OCI-LY1 (cell line): ENCODE measurements at regions not wholly inside any gene's neighbourhood (a gene's known extent, or its start where the extent isn't known, plus 50 kb on each side); places are given as distances from the start of the nearest gene placed in this dataset.

ENCODE experiments used
- EZH2 ChIP-seq: fragments of 200-600 bp; sonication (generic), shearing (Covaris generic); IDR thresholded peaks from 2 replicates; pipeline ENCODE4 v1.8.0; 2017; ENCODE audit warnings: borderline replicate concordance, mixed run types, mild to moderate bottlenecking, antibody characterized with exemption, low read length, moderate library complexity, mixed read lengths
- TF ChIP-seq, protein P1 (sequence below): fragments of 200-600 bp; sonication (generic), shearing (Covaris generic); IDR thresholded peaks from 2 replicates; pipeline ENCODE4 v1.5.1; 2017; ENCODE audit warnings: mild to moderate bottlenecking, antibody characterized with exemption, low read length, moderate library complexity, mixed read lengths

DNA sequence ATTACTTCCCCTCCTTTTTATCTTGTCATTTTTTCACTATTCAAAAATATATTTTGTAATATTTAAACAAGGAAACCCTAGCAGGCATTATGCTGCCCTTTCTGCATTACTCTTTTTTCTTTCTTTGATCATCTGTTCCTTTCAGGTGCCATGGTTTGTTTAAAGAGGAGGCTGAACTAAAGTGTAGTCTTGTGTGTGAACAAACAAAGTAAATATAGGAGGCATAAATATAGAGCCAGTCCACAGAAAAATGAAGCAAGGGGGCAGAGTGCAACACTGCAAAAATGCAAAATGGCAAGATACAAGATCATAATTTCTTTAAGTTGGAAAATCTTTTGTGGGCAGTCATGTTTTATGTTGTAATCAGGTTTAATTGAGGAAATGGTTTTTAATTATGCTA lies 947.3 kb upstream of the COX7C start:
- TF ChIP-seq, protein P1, sequence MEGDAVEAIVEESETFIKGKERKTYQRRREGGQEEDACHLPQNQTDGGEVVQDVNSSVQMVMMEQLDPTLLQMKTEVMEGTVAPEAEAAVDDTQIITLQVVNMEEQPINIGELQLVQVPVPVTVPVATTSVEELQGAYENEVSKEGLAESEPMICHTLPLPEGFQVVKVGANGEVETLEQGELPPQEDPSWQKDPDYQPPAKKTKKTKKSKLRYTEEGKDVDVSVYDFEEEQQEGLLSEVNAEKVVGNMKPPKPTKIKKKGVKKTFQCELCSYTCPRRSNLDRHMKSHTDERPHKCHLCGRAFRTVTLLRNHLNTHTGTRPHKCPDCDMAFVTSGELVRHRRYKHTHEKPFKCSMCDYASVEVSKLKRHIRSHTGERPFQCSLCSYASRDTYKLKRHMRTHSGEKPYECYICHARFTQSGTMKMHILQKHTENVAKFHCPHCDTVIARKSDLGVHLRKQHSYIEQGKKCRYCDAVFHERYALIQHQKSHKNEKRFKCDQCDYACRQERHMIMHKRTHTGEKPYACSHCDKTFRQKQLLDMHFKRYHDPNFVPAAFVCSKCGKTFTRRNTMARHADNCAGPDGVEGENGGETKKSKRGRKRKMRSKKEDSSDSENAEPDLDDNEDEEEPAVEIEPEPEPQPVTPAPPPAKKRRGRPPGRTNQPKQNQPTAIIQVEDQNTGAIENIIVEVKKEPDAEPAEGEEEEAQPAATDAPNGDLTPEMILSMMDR: no peak
- TF ChIP-seq EZH2: no peak
